ENCODE measurements at regions not wholly inside any gene's neighbourhood (a gene's known extent, or its start where the extent isn't known, plus 50 kb on each side); places are given as distances from the start of the nearest gene placed in this dataset.

DNA sequence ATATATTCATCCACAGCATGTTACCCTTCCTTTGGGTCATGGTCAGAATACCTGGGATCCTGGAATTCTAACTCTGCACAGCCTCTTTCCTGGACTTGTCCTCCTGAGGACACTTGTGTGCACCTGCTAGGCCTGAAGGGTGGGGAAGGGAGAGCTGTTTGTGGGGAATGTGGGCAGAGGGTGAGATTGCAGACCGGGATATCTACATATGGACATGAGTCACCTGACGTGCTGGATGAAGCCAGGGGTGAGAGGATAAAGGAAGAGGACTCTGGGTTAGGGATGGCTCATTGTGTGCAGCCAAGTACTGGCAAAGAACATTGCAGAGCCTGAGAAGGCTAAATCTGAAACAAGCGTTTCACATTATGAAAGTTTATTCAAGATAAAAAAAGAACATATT lies 241.4 kb upstream of the RPS23 start:
- H3K4me3 ChIP-seq (ENCODE audit: low read depth, low read length, poor library complexity, severe bottlenecking) = no peak overlapping the region

GRCh38 chr5:82517544-82518075 lies 239.5 kb upstream of the RPS23 start:
- no peaks in the 10 kb centered on the region for H3K4me1 ChIP-seq (ENCODE audit: insufficient read depth, low read length, poor library complexity, severe bottlenecking)
- intact Hi-C loops (cut with micrococcal nuclease; ENCODE audit: unreplicated experiment) = no loop called here
- no peak overlapping the region for H3K27ac ChIP-seq (ENCODE audit: low read depth, low read length, poor library complexity, severe bottlenecking)
- no peak for DNase-seq (ENCODE audit: low spot score)
- CTCF ChIA-PET = no interaction called here
- H3K36me3 ChIP-seq (ENCODE audit: insufficient read depth, low read length, poor library complexity, severe bottlenecking) = no peaks in the 10 kb centered on the region
- no peaks in the 10 kb centered on the region for H3K9me3 ChIP-seq (ENCODE audit: low read depth, low read length, poor library complexity, severe bottlenecking)
- TF ChIP-seq, protein P1, sequence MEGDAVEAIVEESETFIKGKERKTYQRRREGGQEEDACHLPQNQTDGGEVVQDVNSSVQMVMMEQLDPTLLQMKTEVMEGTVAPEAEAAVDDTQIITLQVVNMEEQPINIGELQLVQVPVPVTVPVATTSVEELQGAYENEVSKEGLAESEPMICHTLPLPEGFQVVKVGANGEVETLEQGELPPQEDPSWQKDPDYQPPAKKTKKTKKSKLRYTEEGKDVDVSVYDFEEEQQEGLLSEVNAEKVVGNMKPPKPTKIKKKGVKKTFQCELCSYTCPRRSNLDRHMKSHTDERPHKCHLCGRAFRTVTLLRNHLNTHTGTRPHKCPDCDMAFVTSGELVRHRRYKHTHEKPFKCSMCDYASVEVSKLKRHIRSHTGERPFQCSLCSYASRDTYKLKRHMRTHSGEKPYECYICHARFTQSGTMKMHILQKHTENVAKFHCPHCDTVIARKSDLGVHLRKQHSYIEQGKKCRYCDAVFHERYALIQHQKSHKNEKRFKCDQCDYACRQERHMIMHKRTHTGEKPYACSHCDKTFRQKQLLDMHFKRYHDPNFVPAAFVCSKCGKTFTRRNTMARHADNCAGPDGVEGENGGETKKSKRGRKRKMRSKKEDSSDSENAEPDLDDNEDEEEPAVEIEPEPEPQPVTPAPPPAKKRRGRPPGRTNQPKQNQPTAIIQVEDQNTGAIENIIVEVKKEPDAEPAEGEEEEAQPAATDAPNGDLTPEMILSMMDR (conservative IDR thresholded peaks at IDR 0.05; ENCODE audit: low read depth, low read length) = no peak
- no peak for TF ChIP-seq EZH2 (IDR thresholded peaks at IDR 0.05; ENCODE audit: borderline replicate concordance, low read depth, low read length, poor library complexity, severe bottlenecking)
- no peak overlapping the region for H3K4me3 ChIP-seq (ENCODE audit: low read depth, low read length, poor library complexity, severe bottlenecking)
- POLR2A ChIA-PET (ENCODE audit: low non-redundant PET) = no interaction called here
- BruUV-seq (replicated peaks) = no TSS peak
- H3K27me3 ChIP-seq (replicated peaks; ENCODE audit: insufficient read depth, low read depth, low read length, poor library complexity) = peaks cover 1% of the 10 kb centered on the region

More for the DNA sequence above, 241.4 kb upstream of the RPS23 start:
- no TSS peak for BruUV-seq (replicated peaks)
- no peak for DNase-seq (ENCODE audit: low spot score)
- H3K36me3 ChIP-seq (ENCODE audit: insufficient read depth, low read length, poor library complexity, severe bottlenecking) = no peaks in the 10 kb centered on the region
- peaks cover 5% of the 10 kb centered on the region for H3K27me3 ChIP-seq (replicated peaks; ENCODE audit: insufficient read depth, low read depth, low read length, poor library complexity)
- POLR2A ChIA-PET (ENCODE audit: low non-redundant PET) = no interaction called here
- intact Hi-C loops (cut with micrococcal nuclease; ENCODE audit: unreplicated experiment) = no loop called here
- H3K27ac ChIP-seq (ENCODE audit: low read depth, low read length, poor library complexity, severe bottlenecking) = no peak overlapping the region
- H3K4me1 ChIP-seq (ENCODE audit: insufficient read depth, low read length, poor library complexity, severe bottlenecking) = no peaks in the 10 kb centered on the region
- CTCF ChIA-PET = no interaction called here
- H3K9me3 ChIP-seq (ENCODE audit: low read depth, low read length, poor library complexity, severe bottlenecking) = no peaks in the 10 kb centered on the region
- no peak for TF ChIP-seq EZH2 (IDR thresholded peaks at IDR 0.05; ENCODE audit: borderline replicate concordance, low read depth, low read length, poor library complexity, severe bottlenecking)
- TF ChIP-seq, protein P1 (conservative IDR thresholded peaks at IDR 0.05; ENCODE audit: low read depth, low read length) = no peak

DNA sequence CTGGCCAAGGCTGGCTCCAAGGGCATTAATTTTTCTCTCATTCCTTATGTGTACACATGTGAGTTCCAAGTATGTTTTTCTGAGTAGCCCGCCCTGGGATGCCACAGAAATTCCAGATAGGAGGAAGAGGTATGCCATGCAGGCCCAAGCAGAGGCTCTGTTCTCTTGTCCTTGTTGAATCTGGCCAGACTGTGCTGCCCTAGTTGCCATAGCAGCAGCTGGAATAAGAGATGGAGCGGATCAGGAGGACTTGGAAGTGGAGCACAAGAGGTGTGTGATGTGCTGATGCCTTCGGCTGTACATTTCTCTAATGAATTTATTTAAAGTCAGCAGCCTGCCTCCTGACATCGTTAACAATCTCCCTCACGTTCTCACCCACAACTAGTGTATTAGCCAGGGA lies 235.6 kb upstream of the RPS23 start:
- intact Hi-C loops (cut with micrococcal nuclease; ENCODE audit: unreplicated experiment) = no loop called here
- TF ChIP-seq, protein P1 (conservative IDR thresholded peaks at IDR 0.05; ENCODE audit: low read depth, low read length) = no peak
- no peak for TF ChIP-seq EZH2 (IDR thresholded peaks at IDR 0.05; ENCODE audit: borderline replicate concordance, low read depth, low read length, poor library complexity, severe bottlenecking)
- Histone ChIP-seq H3K36me3 (ENCODE audit: insufficient read depth, low read length, poor library complexity, severe bottlenecking) (no peaks in the 10 kb centered on the region), H3K27me3 (replicated peaks; ENCODE audit: insufficient read depth, low read depth, low read length, poor library complexity) (no peaks in the 10 kb centered on the region), H3K4me1 (ENCODE audit: insufficient read depth, low read length, poor library complexity, severe bottlenecking) (no peaks in the 10 kb centered on the region), H3K27ac (ENCODE audit: low read depth, low read length, poor library complexity, severe bottlenecking) (no peak overlapping the region), H3K4me3 (ENCODE audit: low read depth, low read length, poor library complexity, severe bottlenecking) (no peak overlapping the region), H3K9me3 (ENCODE audit: low read depth, low read length, poor library complexity, severe bottlenecking) (no peaks in the 10 kb centered on the region)
- no TSS peak for BruUV-seq (replicated peaks)
- POLR2A ChIA-PET (ENCODE audit: low non-redundant PET) = no interaction called here
- DNase-seq (ENCODE audit: low spot score) = no peak
- CTCF ChIA-PET = no interaction called here

All from A673 (cell line).